ENCODE measurements at regions not wholly inside any gene's neighbourhood (a gene's known extent, or its start where the extent isn't known, plus 50 kb on each side); places are given as distances from the start of the nearest gene placed in this dataset.

GRCh38 chr1:222048094-222048595 is 306.3 kb upstream of the DUSP10 start:
- no peak for TF ChIP-seq CTCF (conservative IDR thresholded peaks at IDR 0.05)
- TF ChIP-seq ZFX (IDR thresholded peaks at IDR 0.05): no peak

Data from C4-2B (cell line).